ENCODE measurements at regions not wholly inside any gene's neighbourhood (a gene's known extent, or its start where the extent isn't known, plus 50 kb on each side); places are given as distances from the start of the nearest gene placed in this dataset.

GRCh38 chr10:108861181-108861754, 1062.0 kb downstream of the XPNPEP1 start:
- DNase-seq (ENCODE audit: low spot score), result no peak
- no peak for ATAC-seq (ENCODE audit: insufficient number of reproducible peaks, low FRiP score, low read depth)
- no peak for TF ChIP-seq CTCF (IDR thresholded peaks at IDR 0.05)
- no peaks in the 10 kb centered on the region for H3K36me3 ChIP-seq
- H3K4me3 ChIP-seq, result no peak overlapping the region
- H3K27ac ChIP-seq, result no peak overlapping the region
- no peaks in the 10 kb centered on the region for H3K9me3 ChIP-seq
- no peaks in the 10 kb centered on the region for H3K27me3 ChIP-seq (replicated peaks; ENCODE audit: insufficient read depth)
- no peaks in the 10 kb centered on the region for H3K4me1 ChIP-seq (ENCODE audit: control insufficient read depth in 1 of 2, low read depth in 2 of 2)

GRCh38 chr10:108852211-108852610, 1071.1 kb downstream of the XPNPEP1 start:
- no peaks in the 10 kb centered on the region for H3K36me3 ChIP-seq
- no peaks in the 10 kb centered on the region for H3K9me3 ChIP-seq
- H3K27me3 ChIP-seq (replicated peaks; ENCODE audit: insufficient read depth), result no peaks in the 10 kb centered on the region
- DNase-seq (ENCODE audit: low spot score), result no peak
- no peaks in the 10 kb centered on the region for H3K4me1 ChIP-seq (ENCODE audit: control insufficient read depth in 1 of 2, low read depth in 2 of 2)
- no peak overlapping the region for H3K4me3 ChIP-seq
- ATAC-seq (ENCODE audit: insufficient number of reproducible peaks, low FRiP score, low read depth), result no peak
- TF ChIP-seq CTCF (IDR thresholded peaks at IDR 0.05), result no peak
- H3K27ac ChIP-seq, result no peak overlapping the region

- no peaks in the 10 kb centered on the region for H3K27me3 ChIP-seq (replicated peaks; ENCODE audit: insufficient read depth)
- no peak overlapping the region for H3K27ac ChIP-seq
- no peaks in the 10 kb centered on the region for H3K4me1 ChIP-seq (ENCODE audit: control insufficient read depth in 1 of 2, low read depth in 2 of 2)
- no peaks in the 10 kb centered on the region for H3K36me3 ChIP-seq
- TF ChIP-seq CTCF (IDR thresholded peaks at IDR 0.05), result no peak
- no peaks in the 10 kb centered on the region for H3K9me3 ChIP-seq
- H3K4me3 ChIP-seq, result no peak overlapping the region
- DNase-seq (ENCODE audit: low spot score), result no peak
- no peak for ATAC-seq (ENCODE audit: insufficient number of reproducible peaks, low FRiP score, low read depth)
These were observed 1073.0 kb downstream of the XPNPEP1 start for GRCh38 chr10:108850138-108850854.

GRCh38 chr10:108849688-108850087, 1073.6 kb downstream of the XPNPEP1 start:
- TF ChIP-seq CTCF (IDR thresholded peaks at IDR 0.05), result no peak
- ATAC-seq (ENCODE audit: insufficient number of reproducible peaks, low FRiP score, low read depth), result no peak
- no peak overlapping the region for H3K4me3 ChIP-seq

GRCh38 chr10:108849186-108849585, 1074.1 kb downstream of the XPNPEP1 start:
- ATAC-seq (ENCODE audit: insufficient number of reproducible peaks, low FRiP score, low read depth), result no peak
- Histone ChIP-seq H3K9me3 (no peaks in the 10 kb centered on the region), H3K4me1 (ENCODE audit: control insufficient read depth in 1 of 2, low read depth in 2 of 2) (no peaks in the 10 kb centered on the region), H3K27ac (no peak overlapping the region), H3K36me3 (no peaks in the 10 kb centered on the region), H3K4me3 (no peak overlapping the region), H3K27me3 (replicated peaks; ENCODE audit: insufficient read depth) (no peaks in the 10 kb centered on the region)
- no peak for TF ChIP-seq CTCF (IDR thresholded peaks at IDR 0.05)
- no peak for DNase-seq (ENCODE audit: low spot score)

More at GRCh38 chr10:108849688-108850087, 1073.6 kb downstream of the XPNPEP1 start:
- no peaks in the 10 kb centered on the region for H3K36me3 ChIP-seq
- H3K4me1 ChIP-seq (ENCODE audit: control insufficient read depth in 1 of 2, low read depth in 2 of 2), result no peaks in the 10 kb centered on the region
- H3K9me3 ChIP-seq, result no peaks in the 10 kb centered on the region
- no peak for DNase-seq (ENCODE audit: low spot score)
- no peak overlapping the region for H3K27ac ChIP-seq
- H3K27me3 ChIP-seq (replicated peaks; ENCODE audit: insufficient read depth), result no peaks in the 10 kb centered on the region
